ENCODE measurements at regions not wholly inside any gene's neighbourhood (a gene's known extent, or its start where the extent isn't known, plus 50 kb on each side); places are given as distances from the start of the nearest gene placed in this dataset.
A peak's percentile ranks its signal among the peaks of the same experiment; 100 is the strongest.

- H3K36me3 Mint-ChIP-seq (ENCODE audit: low read depth), result peaks cover 8% of the 10 kb centered on the region
- peaks cover 18% of the 10 kb centered on the region for H3K4me1 Mint-ChIP-seq (ENCODE audit: low read depth)
- H3K27ac Mint-ChIP-seq (ENCODE audit: unreplicated experiment), result peak overlapping the region; percentile 68
- no peaks in the 10 kb centered on the region for H3K27me3 Mint-ChIP-seq (ENCODE audit: low read depth)
- TF ChIP-seq CTCF (IDR thresholded peaks at IDR 0.05), result no peak
- peaks cover 18% of the 10 kb centered on the region for H3K9me3 Mint-ChIP-seq (ENCODE audit: low read depth)
- no peak for DNase-seq (ENCODE audit: low spot score)
- no peak overlapping the region for H3K4me3 Mint-ChIP-seq (ENCODE audit: unreplicated experiment)
These were observed 105.8 kb upstream of the SLC5A12 start for GRCh38 chr11:26827567-26828081.

GRCh38 chr11:26828288-26828687, 106.4 kb upstream of the SLC5A12 start:
- Mint-ChIP-seq H3K4me3 (ENCODE audit: unreplicated experiment) (no peak overlapping the region), H3K27ac (ENCODE audit: unreplicated experiment) (no peak overlapping the region), H3K27me3 (ENCODE audit: low read depth) (no peaks in the 10 kb centered on the region), H3K4me1 (ENCODE audit: low read depth) (peaks cover 18% of the 10 kb centered on the region), H3K36me3 (ENCODE audit: low read depth) (peaks cover 4% of the 10 kb centered on the region), H3K9me3 (ENCODE audit: low read depth) (peaks cover 11% of the 10 kb centered on the region)
- DNase-seq (ENCODE audit: low spot score), result no peak
- TF ChIP-seq CTCF (IDR thresholded peaks at IDR 0.05), result no peak

GRCh38 chr11:26830218-26830617, 108.4 kb upstream of the SLC5A12 start:
- TF ChIP-seq CTCF (IDR thresholded peaks at IDR 0.05), result no peak
- peaks cover 30% of the 10 kb centered on the region for H3K4me1 Mint-ChIP-seq (ENCODE audit: low read depth)

GRCh38 chr11:26830757-26831156, 108.9 kb upstream of the SLC5A12 start:
- Mint-ChIP-seq H3K27ac (ENCODE audit: unreplicated experiment) (no peak overlapping the region), H3K4me3 (ENCODE audit: unreplicated experiment) (no peak overlapping the region), H3K27me3 (ENCODE audit: low read depth) (no peaks in the 10 kb centered on the region), H3K9me3 (ENCODE audit: low read depth) (no peaks in the 10 kb centered on the region), H3K36me3 (ENCODE audit: low read depth) (no peaks in the 10 kb centered on the region), H3K4me1 (ENCODE audit: low read depth) (peaks cover 30% of the 10 kb centered on the region)
- DNase-seq (ENCODE audit: low spot score), result no peak
- TF ChIP-seq CTCF (IDR thresholded peaks at IDR 0.05), result no peak

More at GRCh38 chr11:26830218-26830617, 108.4 kb upstream of the SLC5A12 start:
- no peak for DNase-seq (ENCODE audit: low spot score)
- Mint-ChIP-seq H3K27ac (ENCODE audit: unreplicated experiment) (no peak overlapping the region), H3K4me3 (ENCODE audit: unreplicated experiment) (no peak overlapping the region), H3K27me3 (ENCODE audit: low read depth) (no peaks in the 10 kb centered on the region), H3K36me3 (ENCODE audit: low read depth) (no peaks in the 10 kb centered on the region), H3K9me3 (ENCODE audit: low read depth) (peaks cover 2% of the 10 kb centered on the region)

- H3K36me3 Mint-ChIP-seq (ENCODE audit: low read depth), result no peaks in the 10 kb centered on the region
- H3K4me3 Mint-ChIP-seq (ENCODE audit: unreplicated experiment), result no peak overlapping the region
- no peak for TF ChIP-seq CTCF (IDR thresholded peaks at IDR 0.05)
- H3K27me3 Mint-ChIP-seq (ENCODE audit: low read depth), result no peaks in the 10 kb centered on the region
- no peak for DNase-seq (ENCODE audit: low spot score)
- H3K27ac Mint-ChIP-seq (ENCODE audit: unreplicated experiment), result no peak overlapping the region
- peaks cover 14% of the 10 kb centered on the region for H3K9me3 Mint-ChIP-seq (ENCODE audit: low read depth)
- peaks cover 16% of the 10 kb centered on the region for H3K4me1 Mint-ChIP-seq (ENCODE audit: low read depth)
These were observed 112.7 kb upstream of the SLC5A12 start for GRCh38 chr11:26834601-26835000.
